ENCODE measurements at regions not wholly inside any gene's neighbourhood (a gene's known extent, or its start where the extent isn't known, plus 50 kb on each side); places are given as distances from the start of the nearest gene placed in this dataset.

GRCh38 chr19:27794494-27795042, 1418.4 kb downstream of the UQCRFS1 start:
- TF ChIP-seq JUN (IDR thresholded peaks at IDR 0.05; ENCODE audit: borderline replicate concordance, insufficient read depth, insufficient read length, low read depth) (no peak), CTCF (IDR thresholded peaks at IDR 0.05; ENCODE audit: extremely low read depth in 1 of 2, insufficient read depth in 1 of 2, low read depth in 1 of 2, low read length in 2 of 2) (no peak), POLR2A (IDR thresholded peaks at IDR 0.05; ENCODE audit: low read depth, low read length) (no peak), EZH2 (IDR thresholded peaks at IDR 0.05; ENCODE audit: borderline replicate concordance, low read depth, low read length, severe bottlenecking) (no peak), POLR2AphosphoS5 (IDR thresholded peaks at IDR 0.05; ENCODE audit: insufficient read depth, low read depth, low read length) (no peak), MAX (IDR thresholded peaks at IDR 0.05; ENCODE audit: insufficient read depth, insufficient read length) (no peak)

Data from endothelial cell of umbilical vein (primary cell).